H9 (cell line): ENCODE measurements at regions not wholly inside any gene's neighbourhood (a gene's known extent, or its start where the extent isn't known, plus 50 kb on each side); places are given as distances from the start of the nearest gene placed in this dataset.

Experiments used
- DNase-seq: peaks from one replicate; pipeline ENCODE4 v3.0.0-alpha.2; 2017
- H2AFZ ChIP-seq: one replicate; pipeline ENCODE4 v1.6.1; 2013; ENCODE audit warnings: mild to moderate bottlenecking, low read length, control low read depth, moderate library complexity
- H2AK5ac ChIP-seq: 2 replicates; pipeline ENCODE4 v1.6.1; 2013; ENCODE audit warnings: low read length, control low read depth, mixed read lengths; ENCODE audit not compliant: insufficient read length
- H2BK120ac ChIP-seq: one replicate; pipeline ENCODE4 v1.6.1; 2013; ENCODE audit warnings: low read depth, mild to moderate bottlenecking, low read length, control low read depth, inconsistent platforms; ENCODE audit not compliant: poor library complexity, severe bottlenecking
- H2BK12ac ChIP-seq: 2 replicates; pipeline ENCODE4 v1.6.1; 2013; ENCODE audit warnings: low read length, control low read depth, mixed read lengths, low read depth; ENCODE audit not compliant: insufficient read length
- H2BK15ac ChIP-seq: 2 replicates; pipeline ENCODE4 v1.6.1; 2013; ENCODE audit warnings: low read depth, low read length, control low read depth
- H2BK20ac ChIP-seq: one replicate; pipeline ENCODE4 v1.6.1; 2013; ENCODE audit warnings: low read depth, mild to moderate bottlenecking, low read length, control low read depth, inconsistent platforms; ENCODE audit not compliant: poor library complexity, severe bottlenecking
- H2BK5ac ChIP-seq: 2 replicates; pipeline ENCODE4 v1.6.1; 2013; ENCODE audit warnings: low read length, control low read depth, mixed read lengths; ENCODE audit not compliant: insufficient read length
- H3K14ac ChIP-seq: 2 replicates; pipeline ENCODE4 v1.6.1; 2013; ENCODE audit warnings: low read length, control low read depth; ENCODE audit not compliant: insufficient read depth
- H3K18ac ChIP-seq: 2 replicates; pipeline ENCODE4 v1.6.1; 2013; ENCODE audit warnings: low read depth, mild to moderate bottlenecking, mixed read lengths, low read length, control low read depth; ENCODE audit not compliant: insufficient read length
- H3K23ac ChIP-seq: 2 replicates; pipeline ENCODE4 v1.6.1; 2013; ENCODE audit warnings: low read length, control low read depth, mixed read lengths, low read depth; ENCODE audit not compliant: insufficient read length
- H3K23me2 ChIP-seq: 2 replicates; pipeline ENCODE4 v1.6.1; 2013; ENCODE audit warnings: low read depth, mild to moderate bottlenecking, mixed read lengths, low read length, control low read depth; ENCODE audit not compliant: insufficient read length, poor library complexity, severe bottlenecking
- H3K27ac ChIP-seq: 2 replicates; pipeline ENCODE4 v1.5.1; 2013; ENCODE audit warnings: low read length, control low read depth, mixed read lengths, low read depth; ENCODE audit not compliant: insufficient read length
- H3K27me3 ChIP-seq: 2 replicates; pipeline ENCODE4 v1.6.1; 2013; ENCODE audit warnings: low read length, control low read depth, inconsistent platforms; ENCODE audit not compliant: insufficient read depth
- H3K4ac ChIP-seq: 2 replicates; pipeline ENCODE4 v1.6.1; 2013; ENCODE audit warnings: low read depth, mild to moderate bottlenecking, control low read depth, inconsistent platforms, low read length, moderate library complexity
- H3K4me1 ChIP-seq: 2 replicates; pipeline ENCODE4 v1.6.1; 2013; ENCODE audit warnings: low read length, control low read depth, inconsistent platforms; ENCODE audit not compliant: insufficient read depth
- H3K4me2 ChIP-seq: 2 replicates; pipeline ENCODE4 v1.6.1; 2013; ENCODE audit warnings: low read length, control low read depth, mixed read lengths; ENCODE audit not compliant: insufficient read length, insufficient read depth
- H3K56ac ChIP-seq: 2 replicates; pipeline ENCODE4 v1.6.1; 2013; ENCODE audit warnings: low read depth, mild to moderate bottlenecking, mixed read lengths, low read length, control low read depth; ENCODE audit not compliant: insufficient read length
- H3K79me1 ChIP-seq: 2 replicates; pipeline ENCODE4 v1.6.1; 2013; ENCODE audit warnings: low read depth, mild to moderate bottlenecking, moderate library complexity, low read length, control low read depth, inconsistent platforms; ENCODE audit not compliant: insufficient read depth, poor library complexity, severe bottlenecking
- H3K79me2 ChIP-seq: 2 replicates; pipeline ENCODE4 v1.6.1; 2013; ENCODE audit warnings: low read length, control low read depth, inconsistent platforms; ENCODE audit not compliant: insufficient read depth
- H3K9ac ChIP-seq: 2 replicates; pipeline ENCODE4 v1.6.1; 2013; ENCODE audit warnings: low read length, control low read depth, mixed read lengths; ENCODE audit not compliant: insufficient read length; ENCODE audit errors: extremely low read depth
- H3K9me3 ChIP-seq: one replicate; pipeline ENCODE4 v1.6.1; 2013; ENCODE audit warnings: low read depth, low read length, inconsistent platforms; ENCODE audit not compliant: control insufficient read depth
- H3T11ph ChIP-seq: one replicate; pipeline ENCODE4 v1.6.1; 2013; ENCODE audit warnings: mild to moderate bottlenecking, low read length, control low read depth, inconsistent platforms
- H4K20me1 ChIP-seq: one replicate; pipeline ENCODE4 v1.6.1; 2013; ENCODE audit not compliant: control insufficient read depth, insufficient read length, insufficient read depth
- H4K5ac ChIP-seq: 2 replicates; pipeline ENCODE4 v1.6.1; 2013; ENCODE audit warnings: low read depth, mild to moderate bottlenecking, mixed read lengths, low read length, control low read depth; ENCODE audit not compliant: insufficient read length
- H4K8ac ChIP-seq: replicated peaks from 2 replicates; pipeline ENCODE4 v1.6.1; 2013; ENCODE audit warnings: low read length, control low read depth, mixed read lengths, low read depth; ENCODE audit not compliant: insufficient read length
- H4K91ac ChIP-seq: 2 replicates; pipeline ENCODE4 v1.6.1; 2013; ENCODE audit warnings: low read depth, mild to moderate bottlenecking, moderate library complexity, mixed read lengths, low read length, control low read depth; ENCODE audit not compliant: insufficient read length
- H3K27ac Mint-ChIP-seq, 3 experiments: 2 replicates in 2 of 3; 3 replicates in 1 of 3; pipeline ENCODE4 v1.8.0; 2020 to 2021; ENCODE audit warnings: mixed read lengths in 3 of 3, mild to moderate bottlenecking in 1 of 3, moderate library complexity in 1 of 3
- H3K27me3 Mint-ChIP-seq: 2 replicates; pipeline ENCODE4 v1.8.0; 2021; ENCODE audit warnings: low read depth, mild to moderate bottlenecking, moderate library complexity, mixed read lengths
- H3K36me3 Mint-ChIP-seq, 3 experiments: 2 replicates in 2 of 3; 3 replicates in 1 of 3; pipeline ENCODE4 v1.8.0; 2020 to 2021; ENCODE audit warnings: low read depth in 3 of 3, mixed read lengths in 3 of 3; ENCODE audit not compliant: insufficient read depth in 1 of 3
- H3K4me1 Mint-ChIP-seq, 2 experiments: 2 replicates each; pipeline ENCODE4 v1.8.0; 2020; ENCODE audit warnings: mixed read lengths in 2 of 2
- H3K4me3 Mint-ChIP-seq, 2 experiments: 2 replicates in 1 of 2; 3 replicates in 1 of 2; pipeline ENCODE4 v1.8.0; 2020 to 2021; ENCODE audit warnings: mild to moderate bottlenecking in 2 of 2, mixed read lengths in 2 of 2, moderate library complexity in 1 of 2
- H3K9me3 Mint-ChIP-seq, 2 experiments: 2 replicates in 1 of 2; 3 replicates in 1 of 2; pipeline ENCODE4 v1.8.0; 2020; ENCODE audit warnings: mild to moderate bottlenecking in 2 of 2, mixed read lengths in 2 of 2, moderate library complexity in 1 of 2
- CTCF ChIP-seq: fragments of 200-600 bp; sonication (generic); conservative IDR thresholded peaks from 3 replicates; pipeline ENCODE4 v1.8.0; 2021; ENCODE audit warnings: antibody characterized with exemption, mild to moderate bottlenecking
- WGBS: extraction: QIAGEN DNeasy Blood & Tissue Kit; methylation state at CpG from one replicate; pipeline ENCODE4 v1.1.7; 2013; ENCODE audit warnings: missing lambda C conversion rate, low lambda C conversion rate, mixed read lengths; ENCODE audit not compliant: insufficient read length; ENCODE audit errors: extremely low coverage; 5-methylcytosine and 5-hydroxymethylcytosine counted together

GRCh38 chr4:175873707-175874106 is 61.6 kb upstream of the GPM6A start:
- H3K23ac ChIP-seq, result no peak overlapping the region
- DNase-seq, result no peak
- 0 out of 7 replicates have a peak, but pooled peaks cover 0 to 2% (median 0%) of the 10 kb centered on the region in 3 experiments for H3K36me3 Mint-ChIP-seq
- no peak overlapping the region for H4K5ac ChIP-seq
- no peaks in the 10 kb centered on the region for H3K4me1 ChIP-seq
- no peak overlapping the region for H4K91ac ChIP-seq
- no peak overlapping the region for H2BK5ac ChIP-seq
- no peak overlapping the region for H4K8ac ChIP-seq
- H4K20me1 ChIP-seq, result no peaks in the 10 kb centered on the region
- H3K23me2 ChIP-seq, result no peaks in the 10 kb centered on the region
- no peaks in the 10 kb centered on the region for H3K4me1 Mint-ChIP-seq
- H2AFZ ChIP-seq, result no peak overlapping the region
- no peak overlapping the region for H3K18ac ChIP-seq
- H3T11ph ChIP-seq, result no peak overlapping the region
- no peak overlapping the region for H3K27ac Mint-ChIP-seq
- no peak overlapping the region for H2AK5ac ChIP-seq
- H2BK12ac ChIP-seq, result no peak overlapping the region
- H3K4ac ChIP-seq, result no peak overlapping the region
- H3K79me2 ChIP-seq, result no peaks in the 10 kb centered on the region
- H2BK15ac ChIP-seq, result no peak overlapping the region
- peak overlapping the region; percentile 23 for H3K9ac ChIP-seq
- no peak overlapping the region for H3K14ac ChIP-seq
- no peaks in the 10 kb centered on the region for H3K9me3 ChIP-seq
- no peaks in the 10 kb centered on the region for H3K79me1 ChIP-seq
- H3K56ac ChIP-seq, result no peak overlapping the region
- no peak overlapping the region for H3K27ac ChIP-seq
- no peaks in the 10 kb centered on the region for H3K27me3 Mint-ChIP-seq
- no peak overlapping the region for H3K4me2 ChIP-seq
- H2BK120ac ChIP-seq, result no peak overlapping the region
- peaks cover 0 to under 1% of the 10 kb centered on the region in 2 experiments; a peak in 2 of 5 replicates for H3K9me3 Mint-ChIP-seq
- WGBS, result no CpG with 5 or more reads among the region's 1 CpG
- no peak overlapping the region for H2BK20ac ChIP-seq
- no peak overlapping the region for H3K4me3 Mint-ChIP-seq
- no peak for TF ChIP-seq CTCF
- no peaks in the 10 kb centered on the region for H3K27me3 ChIP-seq
